Activated naive CD8-positive, alpha-beta T cell treated with anti-CD3 and anti-CD28 coated beads, Interleukin-2, amount 10 ng/mL, durations not matched to agents 7 days and 5 days (primary cell): ENCODE measurements at regions not wholly inside any gene's neighbourhood (a gene's known extent, or its start where the extent isn't known, plus 50 kb on each side); places are given as distances from the start of the nearest gene placed in this dataset.
"Not testable (repeated sequence)": the region's sequence is repeated elsewhere in the genome, so short reads cannot be mapped to it uniquely, and the experiment has no call there.

Experiments
- ATAC-seq: fragments of 150-1000 bp; cut with Tn5 transposase; one replicate; pipeline ENCODE4 v1.10.0; 2021; ENCODE audit warnings: low read depth, moderate library complexity
- POLR2A ChIA-PET: fragments of 350-600 bp; sonication (Branson Sonifier 250); formaldehyde crosslinking; loops from one replicate; lab custom pipeline; 2021; ENCODE audit warnings: antibody characterized with exemption; lab: Charles Lee
- DNase-seq: peaks from one replicate; pipeline ENCODE4 v3.0.0; 2021
- H3K27ac Mint-ChIP-seq: one replicate; pipeline ENCODE4 v1.8.0; 2022; ENCODE audit warnings: mild to moderate bottlenecking, mixed read lengths
- H3K27me3 Mint-ChIP-seq: one replicate; pipeline ENCODE4 v1.8.0; 2022; ENCODE audit warnings: mild to moderate bottlenecking, moderate library complexity, mixed read lengths
- H3K36me3 Mint-ChIP-seq: one replicate; pipeline ENCODE4 v1.8.0; 2021; ENCODE audit warnings: mild to moderate bottlenecking, mixed read lengths
- H3K4me1 Mint-ChIP-seq: one replicate; pipeline ENCODE4 v1.8.0; 2021; ENCODE audit warnings: mixed read lengths
- H3K4me3 Mint-ChIP-seq: one replicate; pipeline ENCODE4 v1.8.0; 2022; ENCODE audit warnings: mild to moderate bottlenecking, moderate library complexity, mixed read lengths
- H3K9me3 Mint-ChIP-seq: one replicate; pipeline ENCODE4 v1.8.0; 2021; ENCODE audit warnings: mixed read lengths

GRCh38 chr6:134400941-134401340 lies 83.0 kb upstream of the SGK1 start:
- no peaks in the 10 kb centered on the region for H3K27me3 Mint-ChIP-seq
- POLR2A ChIA-PET: no interaction called here
- H3K27ac Mint-ChIP-seq: no peak overlapping the region
- no peaks in the 10 kb centered on the region for H3K9me3 Mint-ChIP-seq
- H3K4me3 Mint-ChIP-seq: no peak overlapping the region
- ATAC-seq (no peak), DNase-seq (no peak)
- no peaks in the 10 kb centered on the region for H3K36me3 Mint-ChIP-seq
- peaks cover 11% of the 10 kb centered on the region for H3K4me1 Mint-ChIP-seq

DNA sequence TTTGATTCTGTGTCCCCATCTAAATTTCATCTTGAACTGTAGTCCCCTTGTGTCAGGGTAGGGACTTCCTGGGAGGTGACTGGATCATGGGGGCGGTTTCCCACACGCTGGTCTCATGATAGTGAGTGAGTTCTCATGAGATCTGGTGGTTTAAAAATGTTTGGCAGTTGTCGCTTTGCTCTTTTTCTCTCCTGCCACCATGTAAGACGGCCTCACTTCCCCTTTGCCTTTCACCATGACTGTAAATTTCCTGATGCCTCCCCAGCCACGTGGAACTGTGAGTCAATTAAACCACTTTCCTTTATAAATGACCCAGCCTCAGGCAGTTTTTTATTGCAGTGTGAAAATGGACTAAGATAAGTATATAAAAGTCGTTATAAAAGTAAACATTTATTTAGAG lies 80.5 kb upstream of the SGK1 start:
- Mint-ChIP-seq H3K9me3 (no peaks in the 10 kb centered on the region), H3K27me3 (peaks cover 2% of the 10 kb centered on the region), H3K27ac (no peak overlapping the region), H3K4me3 (no peak overlapping the region), H3K4me1 (peaks cover 11% of the 10 kb centered on the region), H3K36me3 (no peaks in the 10 kb centered on the region)
- ATAC-seq: no peak
- POLR2A ChIA-PET: no interaction called here
- DNase-seq: no peak

- H3K36me3 Mint-ChIP-seq: no peaks in the 10 kb centered on the region
- DNase-seq: no peak
- no peak for ATAC-seq
- POLR2A ChIA-PET: no interaction called here
- no peak overlapping the region for H3K4me3 Mint-ChIP-seq
- H3K9me3 Mint-ChIP-seq: no peaks in the 10 kb centered on the region
- H3K4me1 Mint-ChIP-seq: peaks cover 9% of the 10 kb centered on the region
- H3K27ac Mint-ChIP-seq: no peak overlapping the region
- H3K27me3 Mint-ChIP-seq: peaks cover 2% of the 10 kb centered on the region
Observed at GRCh38 chr6:134397676-134398075, 79.8 kb upstream of the SGK1 start.

DNA sequence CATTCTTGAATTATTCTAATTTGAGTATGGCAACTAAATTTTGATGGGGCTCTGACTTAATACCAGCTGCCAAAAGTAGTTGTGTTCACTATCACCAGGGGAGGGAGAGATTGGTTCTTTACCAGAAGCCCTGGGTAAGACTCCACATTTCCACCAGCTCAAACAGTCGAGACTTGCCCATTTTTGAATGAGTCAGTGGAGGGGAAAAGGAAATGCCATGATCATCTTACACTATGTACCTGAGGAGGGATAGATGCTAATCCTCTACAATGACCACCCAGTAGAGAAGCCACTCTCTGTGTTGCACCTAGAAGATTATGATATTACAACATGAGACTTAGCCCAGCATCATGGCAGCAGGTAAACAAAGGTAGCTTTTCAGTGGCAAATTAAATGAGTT lies 77.0 kb upstream of the SGK1 start:
- H3K27ac Mint-ChIP-seq: no peak overlapping the region
- no peaks in the 10 kb centered on the region for H3K9me3 Mint-ChIP-seq
- H3K27me3 Mint-ChIP-seq: peaks cover 2% of the 10 kb centered on the region
- ATAC-seq (no peak), DNase-seq (no peak)
- no peaks in the 10 kb centered on the region for H3K36me3 Mint-ChIP-seq
- POLR2A ChIA-PET: no interaction called here
- peaks cover 3% of the 10 kb centered on the region for H3K4me1 Mint-ChIP-seq
- no peak overlapping the region for H3K4me3 Mint-ChIP-seq

- ATAC-seq (no peak), DNase-seq (no peak)
- H3K4me1 Mint-ChIP-seq: peaks cover 3% of the 10 kb centered on the region
- no peak overlapping the region for H3K4me3 Mint-ChIP-seq
- peaks cover 2% of the 10 kb centered on the region for H3K27me3 Mint-ChIP-seq
- no peak overlapping the region for H3K27ac Mint-ChIP-seq
- H3K36me3 Mint-ChIP-seq: no peaks in the 10 kb centered on the region
- POLR2A ChIA-PET: no interaction called here
- H3K9me3 Mint-ChIP-seq: no peaks in the 10 kb centered on the region
Observed at GRCh38 chr6:134394208-134394607, 76.3 kb upstream of the SGK1 start.

- H3K4me1 Mint-ChIP-seq: no peaks in the 10 kb centered on the region
- POLR2A ChIA-PET: no interaction called here
- ATAC-seq (no peak), DNase-seq (no peak)
- peaks cover 2% of the 10 kb centered on the region for H3K36me3 Mint-ChIP-seq
- no peak overlapping the region for H3K4me3 Mint-ChIP-seq
- peaks cover 3% of the 10 kb centered on the region for H3K9me3 Mint-ChIP-seq
- no peak overlapping the region for H3K27ac Mint-ChIP-seq
- H3K27me3 Mint-ChIP-seq: peaks cover 2% of the 10 kb centered on the region
Observed at GRCh38 chr6:134391205-134391604, 73.3 kb upstream of the SGK1 start.

- no peak overlapping the region for H3K4me3 Mint-ChIP-seq
- H3K4me1 Mint-ChIP-seq: no peaks in the 10 kb centered on the region
- H3K27ac Mint-ChIP-seq: no peak overlapping the region
- POLR2A ChIA-PET: no interaction called here
- no peaks in the 10 kb centered on the region for H3K27me3 Mint-ChIP-seq
- H3K36me3 Mint-ChIP-seq: peaks cover 2% of the 10 kb centered on the region
- ATAC-seq (no peak), DNase-seq (no peak)
- peaks cover 3% of the 10 kb centered on the region for H3K9me3 Mint-ChIP-seq
Observed at GRCh38 chr6:134389658-134390057, 71.7 kb upstream of the SGK1 start.

DNA sequence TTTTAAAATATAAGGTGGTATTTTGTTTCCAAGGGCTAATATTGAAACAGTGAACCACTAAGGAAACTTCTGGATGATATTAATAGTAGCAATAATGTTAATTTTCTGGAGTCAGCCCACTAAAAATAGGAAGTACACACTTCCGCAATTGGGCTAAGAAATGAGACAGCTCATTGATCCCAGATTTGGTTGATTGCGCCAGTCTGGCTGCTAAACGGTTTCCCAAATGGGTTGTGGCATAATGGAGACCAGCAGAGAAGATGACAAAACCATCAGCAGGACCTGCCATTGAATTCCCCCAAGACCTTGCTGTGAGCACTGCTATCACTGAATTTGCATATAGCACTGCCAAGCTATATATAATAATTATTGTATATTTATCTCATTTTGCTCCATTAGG lies 71.2 kb upstream of the SGK1 start:
- POLR2A ChIA-PET: interaction anchor here (0.6 kb wide), 1 partner anchor 28 kb away, joined by 4 read pairs; no protein-coding TSS in a partner anchor
- Mint-ChIP-seq H3K27me3 (no peaks in the 10 kb centered on the region), H3K4me1 (no peaks in the 10 kb centered on the region), H3K36me3 (peaks cover 2% of the 10 kb centered on the region), H3K4me3 (no peak overlapping the region), H3K9me3 (peaks cover 3% of the 10 kb centered on the region), H3K27ac (no peak overlapping the region)
- ATAC-seq: no peak
- DNase-seq: no peak

- H3K4me3 Mint-ChIP-seq, H3K27ac Mint-ChIP-seq, H3K4me1 Mint-ChIP-seq, POLR2A ChIA-PET, H3K9me3 Mint-ChIP-seq, H3K27me3 Mint-ChIP-seq, ATAC-seq, H3K36me3 Mint-ChIP-seq, DNase-seq: not testable (repeated sequence)
Observed at GRCh38 chr6:134386482-134386881, 68.6 kb upstream of the SGK1 start.

DNA sequence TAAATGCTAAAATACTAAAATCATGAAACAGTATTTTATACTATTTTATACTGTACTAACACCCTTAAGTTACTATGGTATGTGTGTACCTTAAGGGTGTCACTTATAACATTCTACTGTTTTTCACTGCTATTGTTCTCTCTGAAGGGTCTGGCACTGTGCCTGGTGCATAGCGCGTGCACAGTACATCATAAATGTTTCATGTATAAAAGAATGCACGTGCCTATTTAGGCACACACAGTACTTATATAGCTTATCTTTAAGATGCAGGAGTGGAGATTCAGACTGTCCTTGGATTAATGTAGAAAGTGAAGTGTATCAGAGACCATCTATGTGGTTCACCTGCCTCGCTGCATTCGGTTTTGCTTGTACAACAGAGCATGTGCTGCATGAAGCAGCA lies 64.0 kb upstream of the SGK1 start:
- Mint-ChIP-seq H3K4me3 (no peak overlapping the region), H3K27me3 (no peaks in the 10 kb centered on the region), H3K9me3 (peaks cover 3% of the 10 kb centered on the region), H3K4me1 (peaks cover 20% of the 10 kb centered on the region), H3K27ac (no peak overlapping the region), H3K36me3 (peaks cover 2% of the 10 kb centered on the region)
- ATAC-seq (no peak), DNase-seq (no peak)
- POLR2A ChIA-PET: no interaction called here

GRCh38 chr6:134379599-134379998 lies 61.7 kb upstream of the SGK1 start:
- Mint-ChIP-seq H3K27me3 (no peaks in the 10 kb centered on the region), H3K9me3 (peaks cover 4% of the 10 kb centered on the region), H3K36me3 (peaks cover 3% of the 10 kb centered on the region), H3K4me3 (peak overlapping the region; percentile 14), H3K27ac (peak overlapping the region; percentile 66), H3K4me1 (peaks cover 28% of the 10 kb centered on the region)
- POLR2A ChIA-PET: no interaction called here
- DNase-seq: no peak
- no peak for ATAC-seq

- peaks cover 6% of the 10 kb centered on the region for H3K36me3 Mint-ChIP-seq
- peak overlapping the region; percentile 14 for H3K4me3 Mint-ChIP-seq
- peaks cover 30% of the 10 kb centered on the region for H3K4me1 Mint-ChIP-seq
- H3K9me3 Mint-ChIP-seq: peaks cover 4% of the 10 kb centered on the region
- peak overlapping the region; percentile 33 for H3K27ac Mint-ChIP-seq
- ATAC-seq (peak; percentile 66), DNase-seq (no peak)
- POLR2A ChIA-PET: no interaction called here
- no peaks in the 10 kb centered on the region for H3K27me3 Mint-ChIP-seq
Observed at GRCh38 chr6:134379076-134379475, 61.2 kb upstream of the SGK1 start.

DNA sequence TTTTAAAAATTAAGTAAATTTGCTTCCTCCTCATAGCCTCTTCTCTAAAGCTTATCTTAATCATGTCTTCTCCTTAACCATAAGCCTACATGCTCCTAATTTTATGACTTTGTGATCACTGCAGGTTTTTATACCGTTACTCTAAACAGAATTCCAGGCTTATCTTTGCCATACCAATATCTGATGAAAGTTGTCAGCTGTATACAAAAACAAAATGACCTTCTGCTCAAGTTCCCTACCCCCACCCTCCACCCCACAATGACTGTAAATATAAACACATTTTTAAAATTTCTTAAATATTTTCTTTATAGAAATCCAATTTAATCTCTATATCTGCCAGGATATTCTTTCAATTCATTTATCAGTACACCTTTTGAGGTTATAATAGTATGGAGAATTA lies 60.5 kb upstream of the SGK1 start:
- DNase-seq (no peak), ATAC-seq (no peak)
- H3K27ac Mint-ChIP-seq: no peak overlapping the region
- H3K36me3 Mint-ChIP-seq: peaks cover 6% of the 10 kb centered on the region
- POLR2A ChIA-PET: no interaction called here
- H3K27me3 Mint-ChIP-seq: no peaks in the 10 kb centered on the region
- H3K4me3 Mint-ChIP-seq: no peak overlapping the region
- H3K4me1 Mint-ChIP-seq: peaks cover 30% of the 10 kb centered on the region
- H3K9me3 Mint-ChIP-seq: peaks cover 4% of the 10 kb centered on the region

GRCh38 chr6:134376785-134377184 lies 58.9 kb upstream of the SGK1 start:
- ATAC-seq: no peak
- H3K4me1 Mint-ChIP-seq: peaks cover 39% of the 10 kb centered on the region

GRCh38 chr6:134375220-134375580 lies 57.3 kb upstream of the SGK1 start:
- Mint-ChIP-seq H3K4me1 (peaks cover 33% of the 10 kb centered on the region), H3K27me3 (no peaks in the 10 kb centered on the region), H3K27ac (no peak overlapping the region), H3K4me3 (no peak overlapping the region), H3K9me3 (peaks cover 4% of the 10 kb centered on the region), H3K36me3 (peaks cover 6% of the 10 kb centered on the region)
- ATAC-seq: no peak
- POLR2A ChIA-PET: no interaction called here
- DNase-seq: no peak

More at GRCh38 chr6:134376785-134377184, 58.9 kb upstream of the SGK1 start:
- Mint-ChIP-seq H3K36me3 (peaks cover 6% of the 10 kb centered on the region), H3K9me3 (peaks cover 4% of the 10 kb centered on the region), H3K27ac (no peak overlapping the region), H3K4me3 (no peak overlapping the region), H3K27me3 (no peaks in the 10 kb centered on the region)
- POLR2A ChIA-PET: no interaction called here
- no peak for DNase-seq
